ENCODE measurements at regions not wholly inside any gene's neighbourhood (a gene's known extent, or its start where the extent isn't known, plus 50 kb on each side); places are given as distances from the start of the nearest gene placed in this dataset.

DNA sequence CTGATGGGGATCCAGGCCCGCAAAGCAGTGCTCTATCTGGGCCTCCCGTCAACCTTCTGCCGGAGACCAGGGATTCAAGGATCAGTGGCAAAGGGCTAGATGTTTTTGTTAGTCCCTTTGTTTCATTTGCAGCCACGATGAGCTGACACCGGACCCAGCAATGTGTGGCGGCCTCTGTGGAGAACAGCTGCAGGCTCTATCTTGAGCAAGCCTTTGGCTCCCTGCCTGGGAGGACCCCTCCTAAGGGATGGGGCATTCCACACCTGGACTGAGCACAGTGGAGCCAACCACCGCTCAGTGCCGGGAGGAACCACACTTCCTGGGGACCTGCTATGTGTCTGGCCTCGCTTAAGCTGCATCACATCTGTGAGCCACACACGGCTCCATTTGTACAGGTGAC lies 215.8 kb downstream of the RBFOX3 start:
- no peak for TF ChIP-seq CTCF (IDR thresholded peaks at IDR 0.05)

- TF ChIP-seq CTCF (IDR thresholded peaks at IDR 0.05), result peak; percentile 97
Observed at GRCh38 chr17:79393358-79394052, 217.3 kb downstream of the RBFOX3 start.

DNA sequence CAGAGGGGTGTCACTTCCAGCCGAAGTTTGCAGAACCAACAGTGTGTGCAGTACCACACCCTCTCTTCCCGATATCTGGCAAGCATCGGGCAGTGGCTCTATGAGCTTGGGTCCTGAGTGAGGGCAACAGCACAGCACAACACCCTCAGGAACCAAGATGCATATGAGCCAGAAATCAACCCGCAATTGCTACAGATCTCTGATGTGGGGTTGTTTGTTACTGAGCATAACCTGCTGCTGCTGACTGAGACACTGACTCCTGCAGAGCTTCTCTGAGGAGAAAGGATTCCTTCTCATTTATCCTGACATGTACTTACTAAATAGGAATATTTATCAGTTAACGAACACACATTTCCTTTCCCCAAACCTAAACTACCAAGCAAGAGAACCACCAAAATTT lies 218.3 kb downstream of the RBFOX3 start:
- no peak for TF ChIP-seq CTCF (IDR thresholded peaks at IDR 0.05)

GRCh38 chr17:79391376-79392233 lies 219.2 kb downstream of the RBFOX3 start:
- peak; percentile 88 for TF ChIP-seq CTCF (IDR thresholded peaks at IDR 0.05)

GRCh38 chr17:79389896-79390295 lies 221.0 kb downstream of the RBFOX3 start:
- no peak for TF ChIP-seq CTCF (IDR thresholded peaks at IDR 0.05)

- TF ChIP-seq CTCF (IDR thresholded peaks at IDR 0.05), result peak; percentile 87
Observed at GRCh38 chr17:79388556-79389295, 222.1 kb downstream of the RBFOX3 start.

GRCh38 chr17:79387783-79388182 lies 223.1 kb downstream of the RBFOX3 start:
- no peak for TF ChIP-seq CTCF (IDR thresholded peaks at IDR 0.05)

Measured in LNCAP (cell line).